ENCODE measurements at regions not wholly inside any gene's neighbourhood (a gene's known extent, or its start where the extent isn't known, plus 50 kb on each side); places are given as distances from the start of the nearest gene placed in this dataset.

DNA sequence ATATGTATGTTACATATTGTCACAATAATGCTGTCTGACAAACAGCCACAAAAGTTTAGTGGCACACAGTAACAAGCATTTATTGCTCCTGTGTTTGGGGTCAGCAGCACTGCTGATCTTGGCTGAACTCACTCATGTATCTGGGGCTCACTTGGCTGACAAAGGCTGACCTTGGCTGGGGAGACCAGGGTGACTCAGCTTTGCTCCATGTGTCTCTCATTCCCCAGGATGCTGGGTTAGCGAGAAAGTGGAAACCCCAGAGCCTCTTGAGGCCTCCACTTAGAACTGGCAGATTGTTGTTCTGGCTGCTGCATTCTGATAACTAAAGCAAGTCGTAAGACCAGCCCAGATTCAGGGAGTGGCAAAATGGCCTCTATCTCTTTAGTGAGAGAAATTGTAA lies 217.3 kb upstream of the HABP2 start:
- DNase-seq (ENCODE audit: low spot score) (no peak), ATAC-seq (ENCODE audit: insufficient number of reproducible peaks, low FRiP score, low read depth) (no peak)
- no peaks in the 10 kb centered on the region for H3K4me1 ChIP-seq (ENCODE audit: control insufficient read depth in 1 of 2, low read depth in 2 of 2)
- H3K27me3 ChIP-seq (replicated peaks; ENCODE audit: insufficient read depth): no peaks in the 10 kb centered on the region
- H3K4me3 ChIP-seq: no peak overlapping the region
- TF ChIP-seq, protein P1, sequence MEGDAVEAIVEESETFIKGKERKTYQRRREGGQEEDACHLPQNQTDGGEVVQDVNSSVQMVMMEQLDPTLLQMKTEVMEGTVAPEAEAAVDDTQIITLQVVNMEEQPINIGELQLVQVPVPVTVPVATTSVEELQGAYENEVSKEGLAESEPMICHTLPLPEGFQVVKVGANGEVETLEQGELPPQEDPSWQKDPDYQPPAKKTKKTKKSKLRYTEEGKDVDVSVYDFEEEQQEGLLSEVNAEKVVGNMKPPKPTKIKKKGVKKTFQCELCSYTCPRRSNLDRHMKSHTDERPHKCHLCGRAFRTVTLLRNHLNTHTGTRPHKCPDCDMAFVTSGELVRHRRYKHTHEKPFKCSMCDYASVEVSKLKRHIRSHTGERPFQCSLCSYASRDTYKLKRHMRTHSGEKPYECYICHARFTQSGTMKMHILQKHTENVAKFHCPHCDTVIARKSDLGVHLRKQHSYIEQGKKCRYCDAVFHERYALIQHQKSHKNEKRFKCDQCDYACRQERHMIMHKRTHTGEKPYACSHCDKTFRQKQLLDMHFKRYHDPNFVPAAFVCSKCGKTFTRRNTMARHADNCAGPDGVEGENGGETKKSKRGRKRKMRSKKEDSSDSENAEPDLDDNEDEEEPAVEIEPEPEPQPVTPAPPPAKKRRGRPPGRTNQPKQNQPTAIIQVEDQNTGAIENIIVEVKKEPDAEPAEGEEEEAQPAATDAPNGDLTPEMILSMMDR (IDR thresholded peaks at IDR 0.05): no peak
- H3K36me3 ChIP-seq: no peaks in the 10 kb centered on the region
- no peaks in the 10 kb centered on the region for H3K9me3 ChIP-seq
- H3K27ac ChIP-seq: no peak overlapping the region

DNA sequence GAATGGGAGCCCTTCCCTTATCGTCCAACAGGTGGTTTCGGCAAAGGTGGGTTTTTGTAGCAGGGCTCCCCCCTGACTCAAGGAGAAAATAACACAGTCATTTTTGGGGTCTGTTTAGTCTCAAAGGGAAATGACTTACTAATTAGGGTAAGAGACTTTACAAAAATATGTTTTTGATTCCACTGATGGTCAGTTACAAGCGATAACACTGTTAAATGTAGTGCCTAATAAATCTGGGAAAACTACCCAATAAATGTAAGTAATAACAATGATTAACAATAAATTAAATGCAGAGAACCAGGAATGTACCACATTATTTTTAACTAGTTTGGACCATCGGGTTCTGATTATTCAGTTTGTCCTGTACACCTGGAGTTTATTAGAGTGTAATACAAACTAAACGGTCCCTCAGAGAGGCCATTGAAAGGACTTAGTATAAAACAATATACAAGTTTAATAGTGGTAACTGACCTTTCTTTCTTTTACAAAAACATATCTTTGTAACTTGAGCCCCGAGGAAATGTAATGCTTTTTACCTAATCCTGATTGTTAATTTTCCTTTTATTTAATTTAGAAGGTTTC lies 216.2 kb upstream of the HABP2 start:
- H3K27ac ChIP-seq: no peak overlapping the region
- no peak overlapping the region for H3K4me3 ChIP-seq
- TF ChIP-seq, protein P1 (IDR thresholded peaks at IDR 0.05): no peak
- ATAC-seq (ENCODE audit: insufficient number of reproducible peaks, low FRiP score, low read depth) (no peak), DNase-seq (ENCODE audit: low spot score) (no peak)
- H3K27me3 ChIP-seq (replicated peaks; ENCODE audit: insufficient read depth): no peaks in the 10 kb centered on the region
- H3K9me3 ChIP-seq: no peaks in the 10 kb centered on the region
- no peaks in the 10 kb centered on the region for H3K4me1 ChIP-seq (ENCODE audit: control insufficient read depth in 1 of 2, low read depth in 2 of 2)
- no peaks in the 10 kb centered on the region for H3K36me3 ChIP-seq

DNA sequence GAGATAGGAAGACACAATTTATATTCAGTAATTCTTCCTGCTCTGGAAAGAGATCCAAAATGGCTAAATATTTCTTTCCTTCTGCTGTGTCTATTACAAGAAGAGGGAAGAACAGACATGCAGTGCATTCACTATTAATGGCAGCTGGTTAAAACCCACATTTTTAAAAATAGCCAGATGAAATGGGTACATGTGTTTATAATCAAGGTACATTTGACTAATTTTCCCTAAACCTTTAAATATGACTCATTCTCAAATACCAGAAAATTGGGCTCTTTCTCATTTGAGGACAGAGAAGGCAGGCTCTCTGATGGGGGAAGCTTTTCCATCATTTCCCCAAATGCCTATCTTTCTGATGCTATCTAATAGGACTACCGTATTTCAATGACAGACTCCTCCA lies 215.7 kb upstream of the HABP2 start:
- Histone ChIP-seq H3K4me1 (ENCODE audit: control insufficient read depth in 1 of 2, low read depth in 2 of 2) (no peaks in the 10 kb centered on the region), H3K9me3 (no peaks in the 10 kb centered on the region), H3K36me3 (no peaks in the 10 kb centered on the region), H3K27me3 (replicated peaks; ENCODE audit: insufficient read depth) (no peaks in the 10 kb centered on the region), H3K4me3 (no peak overlapping the region), H3K27ac (no peak overlapping the region)
- no peak for DNase-seq (ENCODE audit: low spot score)
- ATAC-seq (ENCODE audit: insufficient number of reproducible peaks, low FRiP score, low read depth): no peak
- TF ChIP-seq, protein P1 (IDR thresholded peaks at IDR 0.05): no peak

DNA sequence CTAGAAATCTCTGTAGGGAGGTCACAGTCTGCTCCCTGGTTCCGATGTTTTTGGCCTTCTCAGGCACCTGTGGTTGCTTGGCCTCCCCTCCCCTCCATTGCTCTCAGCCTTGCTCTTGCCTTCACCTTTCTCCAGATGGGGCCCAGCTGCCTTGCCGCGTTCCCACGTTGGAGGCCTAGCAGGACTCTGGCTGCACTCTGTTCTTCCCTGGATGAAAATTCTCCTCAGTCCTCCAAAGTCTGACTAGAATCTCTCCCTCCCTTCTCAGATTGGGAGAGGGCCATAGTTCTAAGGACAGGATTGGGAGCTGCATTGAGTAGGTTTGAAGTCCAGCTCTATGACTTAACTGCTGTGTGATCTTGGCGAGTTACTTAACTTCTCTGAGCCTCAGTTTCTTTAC lies 213.7 kb upstream of the HABP2 start:
- H3K27ac ChIP-seq: no peak overlapping the region
- no peaks in the 10 kb centered on the region for H3K9me3 ChIP-seq
- DNase-seq (ENCODE audit: low spot score) (no peak), ATAC-seq (ENCODE audit: insufficient number of reproducible peaks, low FRiP score, low read depth) (no peak)
- no peak overlapping the region for H3K4me3 ChIP-seq
- H3K4me1 ChIP-seq (ENCODE audit: control insufficient read depth in 1 of 2, low read depth in 2 of 2): no peaks in the 10 kb centered on the region
- TF ChIP-seq, protein P1 (IDR thresholded peaks at IDR 0.05): no peak
- no peaks in the 10 kb centered on the region for H3K27me3 ChIP-seq (replicated peaks; ENCODE audit: insufficient read depth)
- H3K36me3 ChIP-seq: no peaks in the 10 kb centered on the region

DNA sequence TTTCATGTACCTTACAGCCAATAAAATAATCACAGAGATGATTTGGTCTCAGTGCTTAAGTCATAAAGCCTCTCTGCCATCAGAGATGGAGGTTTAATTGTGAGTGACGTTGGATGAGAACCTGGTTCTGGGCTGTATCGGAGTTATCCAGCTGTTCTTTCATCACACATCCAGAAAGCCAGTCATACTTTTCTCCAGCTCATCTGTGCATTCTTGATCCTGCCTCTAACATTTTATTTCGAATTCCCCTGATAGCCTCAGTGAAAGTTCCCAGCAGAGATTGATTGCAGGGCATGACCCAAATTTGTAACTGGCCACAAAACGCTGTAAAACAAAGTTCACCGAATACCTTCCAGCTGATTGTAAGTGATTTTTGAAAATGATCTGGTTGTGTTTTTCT lies 212.6 kb upstream of the HABP2 start:
- H3K27ac ChIP-seq: no peak overlapping the region
- H3K9me3 ChIP-seq: no peaks in the 10 kb centered on the region
- H3K36me3 ChIP-seq: no peaks in the 10 kb centered on the region
- no peak overlapping the region for H3K4me3 ChIP-seq
- TF ChIP-seq, protein P1 (IDR thresholded peaks at IDR 0.05): no peak
- no peaks in the 10 kb centered on the region for H3K27me3 ChIP-seq (replicated peaks; ENCODE audit: insufficient read depth)
- ATAC-seq (ENCODE audit: insufficient number of reproducible peaks, low FRiP score, low read depth) (no peak), DNase-seq (ENCODE audit: low spot score) (no peak)
- no peaks in the 10 kb centered on the region for H3K4me1 ChIP-seq (ENCODE audit: control insufficient read depth in 1 of 2, low read depth in 2 of 2)
